SK-N-MC (cell line): ENCODE measurements at regions not wholly inside any gene's neighbourhood (a gene's known extent, or its start where the extent isn't known, plus 50 kb on each side); places are given as distances from the start of the nearest gene placed in this dataset.

Source experiments
- FOXP2 ChIP-seq: optimal IDR thresholded peaks from 2 replicates; pipeline ENCODE3; 2011; ENCODE audit warnings: mild to moderate bottlenecking, moderate library complexity; ENCODE audit not compliant: insufficient read depth; ENCODE audit errors: extremely low read length, control extremely low read depth
- POLR2AphosphoS5 ChIP-seq: IDR thresholded peaks from 2 replicates; pipeline ENCODE4 v1.6.1; 2012; ENCODE audit warnings: mild to moderate bottlenecking, low read depth, low read length, borderline replicate concordance

- no peak for TF ChIP-seq POLR2AphosphoS5
- no peak for TF ChIP-seq FOXP2
Measured at GRCh38 chr3:105963161-105963560, 94.3 kb upstream of the CBLB start.
